ENCODE measurements at regions not wholly inside any gene's neighbourhood (a gene's known extent, or its start where the extent isn't known, plus 50 kb on each side); places are given as distances from the start of the nearest gene placed in this dataset.

DNA sequence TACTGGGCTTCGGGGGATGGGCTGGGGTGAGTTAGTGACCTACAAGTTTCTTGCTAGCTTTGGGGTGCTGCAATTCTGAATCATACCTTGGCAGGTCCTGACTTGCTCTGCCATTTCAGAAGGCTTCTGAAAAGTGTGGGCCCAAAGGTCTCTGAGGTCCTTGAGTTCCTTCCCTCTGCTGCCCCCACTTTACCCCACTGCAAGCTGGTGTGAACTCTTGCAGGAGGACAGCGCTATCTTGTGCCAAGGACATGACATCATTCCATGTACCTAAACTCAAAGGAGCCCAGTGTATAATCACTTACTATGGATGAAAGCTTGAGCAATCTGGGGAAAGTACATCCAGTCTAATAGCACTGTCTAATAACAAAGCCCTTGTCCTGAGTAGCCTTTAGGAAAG is 157.4 kb downstream of the RMI1 start:
- TF ChIP-seq CTCF (IDR thresholded peaks at IDR 0.05) (no peak), POLR2A (IDR thresholded peaks at IDR 0.05) (no peak)

All from uterus (tissue), 2 donors.